LNCaP clone FGC (cell line): ENCODE measurements at regions not wholly inside any gene's neighbourhood (a gene's known extent, or its start where the extent isn't known, plus 50 kb on each side); places are given as distances from the start of the nearest gene placed in this dataset.

Experiments used
- DNase-seq: peaks from one replicate; pipeline ENCODE4 v3.0.0-alpha.2; 2011; ENCODE audit warnings: low read depth
- H3K4me3 ChIP-seq: 2 replicates; pipeline ENCODE4 v1.5.1; 2011; ENCODE audit warnings: mild to moderate bottlenecking, low read depth, low read length, control low read depth
- CTCF ChIP-seq: IDR thresholded peaks from 2 replicates; pipeline ENCODE4 v1.5.1; 2012; ENCODE audit warnings: mild to moderate bottlenecking; ENCODE audit not compliant: control insufficient read depth, insufficient read depth; ENCODE audit errors: extremely low read depth

DNA sequence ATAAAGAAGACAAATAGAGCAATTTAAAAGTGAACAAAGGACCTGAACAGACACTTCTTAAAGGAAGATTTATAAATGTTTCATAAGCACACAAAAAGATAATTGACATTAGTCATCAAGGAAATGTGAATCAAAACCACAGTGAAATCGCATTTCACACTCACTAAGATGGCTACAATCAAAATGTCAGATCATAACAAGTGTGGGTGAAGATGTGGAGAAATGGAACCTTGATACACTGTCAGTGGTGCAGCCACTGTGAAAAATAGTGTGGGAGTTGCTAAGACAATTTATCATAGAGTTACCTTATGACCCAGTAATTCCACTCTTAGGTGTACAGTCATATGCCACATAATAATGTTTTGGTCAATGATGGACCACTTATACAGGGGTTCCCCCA, 54.5 kb upstream of the HTR4 start:
- TF ChIP-seq CTCF = no peak
- no peak for DNase-seq
- H3K4me3 ChIP-seq = no peak overlapping the region

GRCh38 chr5:148711961-148712360, 57.6 kb upstream of the HTR4 start:
- TF ChIP-seq CTCF = no peak
- no peak overlapping the region for H3K4me3 ChIP-seq
- DNase-seq = no peak

DNA sequence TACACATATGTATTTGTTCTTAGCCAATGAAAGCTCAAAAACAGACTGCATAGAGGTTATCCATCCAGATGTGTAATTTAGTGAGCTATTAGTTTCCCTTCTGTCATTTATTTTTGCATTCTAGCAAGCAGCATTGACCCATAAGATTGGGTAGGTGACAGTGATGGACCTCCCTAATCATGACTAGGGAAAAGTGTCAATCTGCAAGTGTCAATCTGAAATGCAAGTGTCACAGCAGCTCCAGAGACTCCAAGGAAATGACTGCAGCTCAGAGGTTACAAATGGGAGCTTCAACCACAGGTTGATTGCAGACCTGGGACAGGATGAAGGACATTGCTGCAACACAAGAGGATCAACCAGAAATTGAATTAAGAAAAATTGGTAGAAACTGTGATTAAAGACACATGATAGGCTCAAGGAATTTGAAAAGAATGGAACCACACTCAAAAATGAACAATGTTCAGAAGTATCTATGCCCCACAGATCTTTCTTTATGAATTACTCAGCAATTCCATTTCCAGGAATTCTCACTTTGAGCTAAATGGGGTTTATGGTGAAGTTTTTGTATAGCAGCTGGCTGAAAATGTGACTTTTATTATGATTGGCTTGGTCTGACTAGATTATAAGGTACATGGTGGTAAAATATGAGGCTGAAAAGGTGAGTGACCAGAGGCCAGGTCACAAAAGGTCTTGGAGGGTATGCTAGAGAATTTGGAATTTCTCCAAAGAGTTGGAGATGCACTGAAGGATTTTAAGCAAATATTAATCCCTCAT, 59.6 kb upstream of the HTR4 start:
- DNase-seq = no peak
- TF ChIP-seq CTCF = no peak

GRCh38 chr5:148716716-148717115, 62.4 kb upstream of the HTR4 start:
- no peak overlapping the region for H3K4me3 ChIP-seq
- no peak for DNase-seq
- no peak for TF ChIP-seq CTCF

More for the DNA sequence above, 59.6 kb upstream of the HTR4 start:
- H3K4me3 ChIP-seq = no peak overlapping the region

GRCh38 chr5:148717668-148718067, 63.3 kb upstream of the HTR4 start:
- no peak for TF ChIP-seq CTCF
- DNase-seq = no peak
- H3K4me3 ChIP-seq = no peak overlapping the region

GRCh38 chr5:148719605-148720004, 65.3 kb upstream of the HTR4 start:
- no peak overlapping the region for H3K4me3 ChIP-seq
- TF ChIP-seq CTCF = no peak
- DNase-seq = no peak

DNA sequence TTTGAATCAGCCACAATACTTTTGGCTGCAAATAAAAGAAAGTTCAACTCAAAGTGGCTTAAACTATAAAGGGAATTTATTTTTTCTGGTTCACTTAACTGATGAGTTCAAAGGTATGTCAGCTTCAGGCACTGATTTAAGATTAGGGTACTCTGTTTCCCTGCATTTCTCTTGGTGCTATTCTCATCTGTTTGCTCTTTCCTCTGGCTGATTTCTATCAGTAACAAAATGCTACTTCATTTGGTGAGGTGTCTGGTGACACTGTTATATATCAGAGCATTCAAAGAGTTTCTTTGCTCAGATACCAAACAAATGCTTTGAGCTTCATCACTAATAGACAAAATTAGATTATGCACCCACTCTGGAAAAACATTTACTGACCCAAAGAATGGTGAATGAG, 65.9 kb upstream of the HTR4 start:
- H3K4me3 ChIP-seq = no peak overlapping the region
- TF ChIP-seq CTCF = no peak
- DNase-seq = no peak
